Rectal smooth muscle tissue (tissue), 1 donor: ENCODE measurements at regions not wholly inside any gene's neighbourhood (a gene's known extent, or its start where the extent isn't known, plus 50 kb on each side); places are given as distances from the start of the nearest gene placed in this dataset.
"Not testable (repeated sequence)": the region's sequence is repeated elsewhere in the genome, so short reads cannot be mapped to it uniquely, and the experiment has no call there.

Experiments used
- H3K27ac ChIP-seq: one replicate; pipeline ENCODE4 v1.7.0; 2013; ENCODE audit warnings: low read depth, low read length, inconsistent platforms
- H3K27me3 ChIP-seq: one replicate; pipeline ENCODE4 v1.7.0; 2013; ENCODE audit warnings: low read length; ENCODE audit not compliant: control insufficient read depth, insufficient read depth
- H3K36me3 ChIP-seq: one replicate; pipeline ENCODE4 v1.7.0; 2013; ENCODE audit warnings: low read length; ENCODE audit not compliant: control insufficient read depth, insufficient read depth
- H3K4me1 ChIP-seq: one replicate; pipeline ENCODE4 v1.7.0; 2013; ENCODE audit warnings: low read length; ENCODE audit not compliant: control insufficient read depth, insufficient read depth
- H3K4me3 ChIP-seq: one replicate; pipeline ENCODE4 v1.7.0; 2013; ENCODE audit warnings: low read length
- H3K9ac ChIP-seq: one replicate; pipeline ENCODE4 v1.7.0; 2013; ENCODE audit warnings: low read length

DNA sequence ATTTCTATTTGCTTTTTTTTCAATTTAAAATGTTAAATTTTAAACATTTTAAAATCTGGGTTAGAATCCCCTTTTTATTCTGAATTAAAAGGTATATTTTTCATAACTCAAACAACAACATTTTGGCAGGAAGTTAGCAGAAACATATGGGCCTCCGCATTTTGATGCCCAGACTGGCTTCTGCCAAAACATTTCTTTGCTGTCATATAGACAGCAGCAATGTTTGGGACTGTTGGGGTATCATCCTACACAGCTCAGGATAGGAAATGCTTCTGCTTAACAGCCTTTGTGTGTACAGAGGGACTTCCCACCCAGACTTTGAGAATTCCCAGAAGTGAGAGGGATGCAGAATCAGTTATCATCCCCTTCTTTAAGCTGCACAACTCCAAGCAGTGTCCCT is 155.4 kb upstream of the PARD3B start:
- no peak overlapping the region for H3K4me3 ChIP-seq
- no peaks in the 10 kb centered on the region for H3K27me3 ChIP-seq
- no peaks in the 10 kb centered on the region for H3K4me1 ChIP-seq
- no peaks in the 10 kb centered on the region for H3K36me3 ChIP-seq
- no peak overlapping the region for H3K9ac ChIP-seq
- H3K27ac ChIP-seq: no peak overlapping the region

DNA sequence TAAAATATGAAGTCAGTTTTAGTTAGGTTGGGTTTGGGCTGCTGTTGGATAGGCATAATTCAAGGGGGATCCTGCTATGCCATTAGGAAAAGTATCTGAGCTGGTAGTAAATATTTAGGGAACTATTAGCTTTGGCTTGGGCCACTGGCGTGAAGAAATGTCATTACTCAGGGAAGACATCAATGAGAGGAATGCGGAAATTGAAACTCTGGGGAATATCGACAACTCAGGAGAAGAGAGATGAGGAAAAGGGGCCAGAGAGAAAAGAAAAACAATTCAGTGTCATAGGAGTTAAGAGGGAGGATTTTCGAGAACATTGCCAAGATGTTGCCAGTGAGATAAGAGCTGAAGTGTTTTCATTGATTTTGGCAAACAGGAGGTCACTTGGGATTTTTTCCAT is 149.7 kb upstream of the PARD3B start:
- no peaks in the 10 kb centered on the region for H3K36me3 ChIP-seq
- H3K4me1 ChIP-seq: no peaks in the 10 kb centered on the region
- no peaks in the 10 kb centered on the region for H3K27me3 ChIP-seq
- H3K4me3 ChIP-seq: no peak overlapping the region
- H3K27ac ChIP-seq: no peak overlapping the region
- H3K9ac ChIP-seq: no peak overlapping the region

DNA sequence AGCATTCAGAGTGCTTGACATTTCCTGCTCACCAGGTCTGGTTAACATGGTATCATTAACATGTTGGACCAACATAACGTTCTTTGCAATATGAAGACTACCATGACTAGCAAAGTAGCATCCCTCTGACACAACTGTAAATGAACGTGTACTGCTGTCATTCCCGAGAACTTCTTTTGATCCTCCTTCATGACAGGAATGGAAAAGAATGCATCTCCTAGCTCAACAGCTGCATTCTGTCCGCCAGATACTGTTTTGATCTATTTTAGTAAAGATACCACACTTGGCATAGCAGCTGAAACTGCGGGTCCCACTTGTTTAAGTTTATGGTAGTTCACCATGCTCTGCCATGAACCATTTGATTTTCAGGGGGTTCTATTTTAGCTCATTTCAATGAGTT is 144.2 kb upstream of the PARD3B start:
- no peak overlapping the region for H3K27ac ChIP-seq
- no peak overlapping the region for H3K9ac ChIP-seq
- H3K27me3 ChIP-seq: no peaks in the 10 kb centered on the region
- H3K36me3 ChIP-seq: no peaks in the 10 kb centered on the region
- H3K4me3 ChIP-seq: no peak overlapping the region
- no peaks in the 10 kb centered on the region for H3K4me1 ChIP-seq

- H3K27ac ChIP-seq: no peak overlapping the region
- no peaks in the 10 kb centered on the region for H3K27me3 ChIP-seq
- no peaks in the 10 kb centered on the region for H3K4me1 ChIP-seq
- H3K36me3 ChIP-seq: no peaks in the 10 kb centered on the region
- no peak overlapping the region for H3K9ac ChIP-seq
- H3K4me3 ChIP-seq: no peak overlapping the region
Measured at GRCh38 chr2:204407204-204408014, 137.9 kb upstream of the PARD3B start.

DNA sequence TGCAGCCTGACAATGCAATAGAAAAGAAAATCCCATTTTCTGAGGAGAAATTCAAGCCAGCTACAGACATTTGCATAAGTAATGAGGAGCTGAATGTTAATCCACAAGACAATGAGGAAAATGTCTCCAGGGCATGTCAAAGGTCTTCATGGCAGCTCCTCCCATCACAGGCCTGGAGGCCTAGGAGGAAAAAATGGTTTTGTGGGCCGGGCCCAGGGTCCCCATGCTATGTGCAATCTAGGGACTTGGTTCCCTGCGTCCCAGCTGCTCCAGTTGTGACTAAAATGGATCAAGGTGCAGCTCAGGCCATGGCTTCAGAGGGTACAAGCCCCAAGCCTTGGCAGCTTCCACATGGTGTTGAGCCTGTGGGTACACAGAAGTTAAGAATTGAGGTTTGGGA is 132.5 kb upstream of the PARD3B start:
- not testable (repeated sequence) for H3K27me3 ChIP-seq, H3K36me3 ChIP-seq, H3K9ac ChIP-seq, H3K4me3 ChIP-seq, H3K4me1 ChIP-seq, H3K27ac ChIP-seq

GRCh38 chr2:204415406-204416181 is 129.7 kb upstream of the PARD3B start:
- H3K9ac ChIP-seq: no peak overlapping the region
- H3K27ac ChIP-seq: no peak overlapping the region
- H3K4me3 ChIP-seq: no peak overlapping the region
- no peaks in the 10 kb centered on the region for H3K4me1 ChIP-seq
- H3K36me3 ChIP-seq: no peaks in the 10 kb centered on the region
- H3K27me3 ChIP-seq: no peaks in the 10 kb centered on the region

- Histone ChIP-seq H3K4me3 (no peak overlapping the region), H3K36me3 (no peaks in the 10 kb centered on the region), H3K9ac (no peak overlapping the region), H3K27me3 (no peaks in the 10 kb centered on the region), H3K4me1 (no peaks in the 10 kb centered on the region), H3K27ac (no peak overlapping the region)
Measured at GRCh38 chr2:204416236-204416635, 129.0 kb upstream of the PARD3B start.

- Histone ChIP-seq H3K27me3 (no peaks in the 10 kb centered on the region), H3K9ac (no peak overlapping the region), H3K36me3 (no peaks in the 10 kb centered on the region), H3K4me3 (no peak overlapping the region), H3K4me1 (no peaks in the 10 kb centered on the region), H3K27ac (no peak overlapping the region)
Measured at GRCh38 chr2:204425821-204426220, 119.5 kb upstream of the PARD3B start.

DNA sequence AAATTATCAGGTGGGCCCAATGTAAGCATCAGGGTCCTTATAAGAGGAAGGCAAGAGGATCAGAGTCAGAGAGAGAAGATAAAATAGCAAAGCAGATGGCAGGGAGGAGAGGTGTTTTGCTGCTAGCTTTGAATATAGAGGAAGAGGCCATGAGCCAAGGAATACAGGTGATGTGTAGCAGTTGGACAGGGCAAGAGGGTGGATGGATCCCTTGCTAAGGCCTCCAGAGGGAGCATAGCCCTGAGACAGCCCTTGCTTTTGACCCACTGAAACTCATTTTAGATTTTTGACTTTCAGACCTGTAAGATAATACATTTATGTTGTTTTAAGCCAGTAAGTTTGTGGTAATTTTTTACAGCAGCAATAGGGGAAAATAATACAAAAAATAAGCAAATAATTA is 116.6 kb upstream of the PARD3B start:
- H3K4me1 ChIP-seq: no peaks in the 10 kb centered on the region

GRCh38 chr2:204431529-204431928 is 113.7 kb upstream of the PARD3B start:
- no peak overlapping the region for H3K9ac ChIP-seq
- no peak overlapping the region for H3K27ac ChIP-seq
- peaks cover 5% of the 10 kb centered on the region for H3K4me1 ChIP-seq
- H3K36me3 ChIP-seq: no peaks in the 10 kb centered on the region
- H3K4me3 ChIP-seq: no peak overlapping the region
- H3K27me3 ChIP-seq: no peaks in the 10 kb centered on the region

More for the DNA sequence above, 116.6 kb upstream of the PARD3B start:
- Histone ChIP-seq H3K4me3 (no peak overlapping the region), H3K9ac (no peak overlapping the region), H3K27ac (no peak overlapping the region), H3K27me3 (no peaks in the 10 kb centered on the region), H3K36me3 (no peaks in the 10 kb centered on the region)

DNA sequence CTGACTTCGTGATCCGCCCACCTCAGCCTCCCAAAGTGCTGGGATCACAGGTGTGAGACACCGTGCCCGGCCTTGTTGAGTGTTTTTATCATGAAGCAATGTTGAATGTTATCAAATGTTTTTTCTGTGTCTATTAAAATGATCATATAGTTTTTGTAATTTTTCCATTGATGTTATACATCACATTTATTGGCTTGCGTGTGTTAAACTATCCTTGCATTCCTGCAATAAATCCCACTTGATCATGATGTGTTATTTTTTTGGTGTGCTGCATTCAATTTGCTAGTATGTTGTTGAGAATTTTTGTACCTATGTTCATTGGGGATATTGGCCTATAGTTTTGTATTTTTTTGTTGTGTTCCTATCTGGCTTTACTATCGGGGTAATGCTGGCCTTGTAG is 113.1 kb upstream of the PARD3B start:
- H3K27ac ChIP-seq: no peak overlapping the region
- H3K9ac ChIP-seq: no peak overlapping the region
- no peaks in the 10 kb centered on the region for H3K36me3 ChIP-seq
- H3K27me3 ChIP-seq: no peaks in the 10 kb centered on the region
- no peak overlapping the region for H3K4me3 ChIP-seq
- H3K4me1 ChIP-seq: peaks cover 5% of the 10 kb centered on the region

GRCh38 chr2:204434660-204435462 is 110.4 kb upstream of the PARD3B start:
- no peak overlapping the region for H3K9ac ChIP-seq
- H3K4me3 ChIP-seq: no peak overlapping the region
- H3K36me3 ChIP-seq: no peaks in the 10 kb centered on the region
- no peak overlapping the region for H3K27ac ChIP-seq
- no peaks in the 10 kb centered on the region for H3K27me3 ChIP-seq
- H3K4me1 ChIP-seq: peaks cover 5% of the 10 kb centered on the region
